BLaER1 (cell line): ENCODE measurements at regions not wholly inside any gene's neighbourhood (a gene's known extent, or its start where the extent isn't known, plus 50 kb on each side); places are given as distances from the start of the nearest gene placed in this dataset.
A peak's percentile ranks its signal among the peaks of the same experiment; 100 is the strongest.

Experiments used
- H3K27ac ChIP-seq: shearing (Covaris generic); formaldehyde crosslinking; 2 replicates; pipeline ENCODE4 v1.8.1; 2022
- H3K27me3 ChIP-seq: shearing (Covaris generic); formaldehyde crosslinking; 2 replicates; pipeline ENCODE4 v1.8.1; 2022
- H3K36me3 ChIP-seq: shearing (Covaris generic); formaldehyde crosslinking; 2 replicates; pipeline ENCODE4 v1.8.1; 2022
- H3K4me1 ChIP-seq: shearing (Covaris generic); formaldehyde crosslinking; 2 replicates; pipeline ENCODE4 v1.8.1; 2022
- H3K4me2 ChIP-seq: shearing (Covaris generic); formaldehyde crosslinking; 2 replicates; pipeline ENCODE4 v1.8.1; 2022
- H3K4me3 ChIP-seq: shearing (Covaris generic); formaldehyde crosslinking; 2 replicates; pipeline ENCODE4 v1.8.1; 2022
- H3K9ac ChIP-seq: shearing (Covaris generic); formaldehyde crosslinking; 2 replicates; pipeline ENCODE4 v1.8.1; 2022
- H3K9me3 ChIP-seq: shearing (Covaris generic); formaldehyde crosslinking; 2 replicates; pipeline ENCODE4 v1.8.1; 2022
- H4K20me1 ChIP-seq: shearing (Covaris generic); formaldehyde crosslinking; 2 replicates; pipeline ENCODE4 v1.8.1; 2022
- Cebpa-rat ChIP-seq: shearing (Covaris generic); IDR thresholded peaks from 2 replicates; pipeline ENCODE4 v1.8.1; 2022

- no peaks in the 10 kb centered on the region for H4K20me1 ChIP-seq
- H3K4me3 ChIP-seq = no peak overlapping the region
- H3K9ac ChIP-seq = no peak overlapping the region
- no peaks in the 10 kb centered on the region for H3K27me3 ChIP-seq
- H3K36me3 ChIP-seq = no peaks in the 10 kb centered on the region
- no peak for TF ChIP-seq Cebpa-rat
- H3K9me3 ChIP-seq = no peaks in the 10 kb centered on the region
- no peak overlapping the region for H3K4me2 ChIP-seq
- H3K4me1 ChIP-seq = no peaks in the 10 kb centered on the region
- H3K27ac ChIP-seq = no peak overlapping the region
Observed at GRCh38 chr2:145503511-145503910, 983.6 kb upstream of the ZEB2 start.

DNA sequence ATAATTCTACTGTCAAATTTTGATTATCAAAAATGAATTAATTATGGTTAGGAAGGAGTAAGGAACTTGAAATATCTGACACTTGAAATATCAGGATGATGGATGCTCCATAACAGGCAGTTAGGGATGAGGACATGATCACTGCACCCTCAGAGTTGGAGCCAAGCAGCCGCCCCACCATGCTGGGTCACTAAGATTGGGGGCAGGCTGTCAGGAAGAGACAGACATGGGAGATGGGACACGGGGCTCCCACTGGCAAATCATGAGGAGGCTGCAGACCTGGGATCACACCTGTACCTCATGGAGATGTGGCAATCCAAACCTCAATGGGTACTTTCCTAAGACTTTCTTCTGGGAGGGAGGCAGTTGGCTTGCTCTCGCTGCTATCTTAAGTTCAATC is 982.0 kb upstream of the ZEB2 start:
- Histone ChIP-seq H3K27me3 (no peaks in the 10 kb centered on the region), H3K9me3 (no peaks in the 10 kb centered on the region), H3K9ac (no peak overlapping the region), H3K4me2 (no peak overlapping the region), H4K20me1 (no peaks in the 10 kb centered on the region), H3K4me1 (no peaks in the 10 kb centered on the region), H3K27ac (no peak overlapping the region), H3K4me3 (no peak overlapping the region), H3K36me3 (no peaks in the 10 kb centered on the region)
- TF ChIP-seq Cebpa-rat = no peak

DNA sequence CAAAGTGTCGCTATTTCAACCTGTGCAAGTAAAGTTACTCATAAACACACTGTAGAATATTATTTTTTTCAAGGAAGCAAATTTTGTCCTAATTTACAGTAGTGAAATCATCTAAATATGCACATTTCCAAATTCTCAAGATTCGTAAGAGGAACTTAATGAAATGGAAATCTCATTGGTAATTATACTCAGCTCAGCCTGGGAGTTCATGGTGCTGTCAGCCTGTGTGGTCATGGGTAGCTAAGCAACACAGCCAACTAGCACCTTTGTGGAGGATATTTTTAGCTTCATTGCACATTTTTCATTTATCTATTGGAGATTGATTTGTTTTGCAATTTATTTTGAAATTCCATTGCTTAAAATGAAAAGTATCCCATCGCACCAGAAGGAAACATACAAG is 975.7 kb upstream of the ZEB2 start:
- Histone ChIP-seq H3K4me1 (no peaks in the 10 kb centered on the region), H3K9me3 (peaks cover 20% of the 10 kb centered on the region), H3K4me3 (no peak overlapping the region), H4K20me1 (no peaks in the 10 kb centered on the region), H3K4me2 (no peak overlapping the region), H3K9ac (no peak overlapping the region), H3K36me3 (no peaks in the 10 kb centered on the region), H3K27ac (no peak overlapping the region), H3K27me3 (no peaks in the 10 kb centered on the region)
- TF ChIP-seq Cebpa-rat = no peak

- H3K4me1 ChIP-seq = no peaks in the 10 kb centered on the region
- no peak for TF ChIP-seq Cebpa-rat
- H3K9ac ChIP-seq = no peak overlapping the region
- H3K4me3 ChIP-seq = no peak overlapping the region
- no peaks in the 10 kb centered on the region for H4K20me1 ChIP-seq
- H3K27ac ChIP-seq = no peak overlapping the region
- H3K27me3 ChIP-seq = no peaks in the 10 kb centered on the region
- no peak overlapping the region for H3K4me2 ChIP-seq
- H3K9me3 ChIP-seq = peaks cover 20% of the 10 kb centered on the region
- H3K36me3 ChIP-seq = no peaks in the 10 kb centered on the region
Observed at GRCh38 chr2:145494441-145494840, 974.5 kb upstream of the ZEB2 start.

DNA sequence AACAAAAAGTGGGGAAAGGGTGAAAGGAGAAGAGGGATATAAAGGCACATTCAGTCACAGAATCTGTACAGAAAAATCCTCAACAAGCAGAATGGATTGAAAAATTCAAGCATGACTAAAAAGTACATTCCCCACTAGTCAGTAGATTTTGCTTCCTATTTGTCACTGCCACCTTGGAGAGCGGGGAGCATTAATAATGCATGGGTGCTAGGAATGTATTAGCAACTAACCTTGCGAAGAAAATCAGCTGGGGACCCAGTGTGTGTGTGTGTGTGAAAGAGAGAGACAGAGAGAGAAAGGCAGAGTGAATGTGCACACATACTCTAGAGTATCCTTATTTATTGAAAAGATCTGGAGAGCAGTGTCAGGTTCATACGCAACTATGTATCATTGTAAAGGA is 968.7 kb upstream of the ZEB2 start:
- H3K4me1 ChIP-seq = no peaks in the 10 kb centered on the region
- peaks cover 18% of the 10 kb centered on the region for H3K9me3 ChIP-seq
- no peak overlapping the region for H3K4me3 ChIP-seq
- no peak overlapping the region for H3K4me2 ChIP-seq
- no peaks in the 10 kb centered on the region for H3K36me3 ChIP-seq
- H3K27me3 ChIP-seq = no peaks in the 10 kb centered on the region
- no peak overlapping the region for H3K27ac ChIP-seq
- no peak for TF ChIP-seq Cebpa-rat
- H4K20me1 ChIP-seq = no peaks in the 10 kb centered on the region
- H3K9ac ChIP-seq = no peak overlapping the region

- H3K27ac ChIP-seq = no peak overlapping the region
- no peaks in the 10 kb centered on the region for H3K27me3 ChIP-seq
- H3K9ac ChIP-seq = no peak overlapping the region
- no peak for TF ChIP-seq Cebpa-rat
- H3K4me2 ChIP-seq = no peak overlapping the region
- no peak overlapping the region for H3K4me3 ChIP-seq
- no peaks in the 10 kb centered on the region for H4K20me1 ChIP-seq
- no peaks in the 10 kb centered on the region for H3K36me3 ChIP-seq
- no peaks in the 10 kb centered on the region for H3K4me1 ChIP-seq
- H3K9me3 ChIP-seq = no peaks in the 10 kb centered on the region
Observed at GRCh38 chr2:145484448-145485097, 964.7 kb upstream of the ZEB2 start.

DNA sequence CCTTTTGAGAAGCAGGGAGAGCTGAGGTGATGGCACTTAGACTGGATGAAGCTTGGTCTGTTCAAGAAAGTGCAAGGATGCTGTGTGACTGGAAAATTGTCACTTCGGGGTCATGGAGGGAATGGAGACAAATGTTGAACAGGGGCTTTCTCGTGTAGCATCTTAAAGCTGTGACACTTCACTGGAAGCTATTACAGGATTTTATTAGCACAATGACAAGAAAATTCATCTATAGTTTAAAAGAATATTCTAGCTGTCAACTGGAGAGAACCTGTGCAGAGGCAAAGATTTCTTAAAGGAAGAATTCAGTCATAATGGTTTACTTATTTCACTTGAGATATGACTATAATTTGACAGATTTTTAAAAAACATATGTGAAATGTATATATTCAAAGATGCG is 963.9 kb upstream of the ZEB2 start:
- Histone ChIP-seq H3K4me2 (no peak overlapping the region), H3K27ac (0 out of 2 replicates have a peak overlapping the region, but pooled peaks have one; percentile 16), H3K9ac (no peak overlapping the region), H3K27me3 (no peaks in the 10 kb centered on the region), H3K36me3 (no peaks in the 10 kb centered on the region), H3K9me3 (no peaks in the 10 kb centered on the region), H3K4me1 (no peaks in the 10 kb centered on the region), H3K4me3 (no peak overlapping the region), H4K20me1 (no peaks in the 10 kb centered on the region)
- no peak for TF ChIP-seq Cebpa-rat

GRCh38 chr2:145481334-145481922 is 961.5 kb upstream of the ZEB2 start:
- no peak overlapping the region for H3K4me2 ChIP-seq
- no peak for TF ChIP-seq Cebpa-rat
- no peak overlapping the region for H3K27ac ChIP-seq
- H3K4me3 ChIP-seq = no peak overlapping the region
- H3K9ac ChIP-seq = no peak overlapping the region
- H3K9me3 ChIP-seq = no peaks in the 10 kb centered on the region
- no peaks in the 10 kb centered on the region for H4K20me1 ChIP-seq
- H3K4me1 ChIP-seq = no peaks in the 10 kb centered on the region
- H3K27me3 ChIP-seq = no peaks in the 10 kb centered on the region
- H3K36me3 ChIP-seq = no peaks in the 10 kb centered on the region

GRCh38 chr2:145464866-145465265 is 944.9 kb upstream of the ZEB2 start:
- Histone ChIP-seq H3K4me3 (no peak overlapping the region), H4K20me1 (no peaks in the 10 kb centered on the region), H3K27me3 (no peaks in the 10 kb centered on the region), H3K36me3 (no peaks in the 10 kb centered on the region), H3K27ac (no peak overlapping the region), H3K4me1 (no peaks in the 10 kb centered on the region), H3K4me2 (no peak overlapping the region), H3K9me3 (no peaks in the 10 kb centered on the region), H3K9ac (no peak overlapping the region)
- TF ChIP-seq Cebpa-rat = no peak

DNA sequence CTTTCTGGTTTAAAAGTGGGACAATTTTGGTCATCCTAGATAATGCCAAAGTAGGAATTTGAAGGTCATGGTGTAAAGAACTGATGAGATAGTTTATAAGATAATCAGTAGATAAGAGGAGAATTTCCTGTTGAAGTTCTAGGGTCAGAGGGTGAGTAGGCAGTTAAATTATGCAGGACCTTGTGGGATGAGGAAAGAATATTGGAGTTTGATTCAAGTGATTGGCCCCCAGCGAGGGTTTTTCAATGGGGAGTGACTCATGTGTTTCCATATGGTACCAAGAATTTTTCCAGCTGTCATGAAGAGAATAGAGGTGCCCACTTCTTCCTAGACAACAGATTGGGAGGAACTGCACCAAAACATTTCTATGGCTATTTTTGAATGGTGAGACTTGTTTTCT is 940.2 kb upstream of the ZEB2 start:
- Histone ChIP-seq H3K36me3 (no peaks in the 10 kb centered on the region), H3K4me1 (no peaks in the 10 kb centered on the region), H3K4me3 (no peak overlapping the region), H3K9me3 (no peaks in the 10 kb centered on the region), H3K27ac (no peak overlapping the region), H4K20me1 (no peaks in the 10 kb centered on the region), H3K9ac (no peak overlapping the region), H3K4me2 (no peak overlapping the region), H3K27me3 (no peaks in the 10 kb centered on the region)
- TF ChIP-seq Cebpa-rat = no peak
